Limb (tissue), 2 donors: ENCODE measurements at regions not wholly inside any gene's neighbourhood (a gene's known extent, or its start where the extent isn't known, plus 50 kb on each side); places are given as distances from the start of the nearest gene placed in this dataset.

Source experiments
- DNase-seq, 2 donors: peaks; one replicate each; pipeline ENCODE4 v3.0.0-alpha.2; 2016; ENCODE audit errors: extremely low spot score in 2 of 2

DNA sequence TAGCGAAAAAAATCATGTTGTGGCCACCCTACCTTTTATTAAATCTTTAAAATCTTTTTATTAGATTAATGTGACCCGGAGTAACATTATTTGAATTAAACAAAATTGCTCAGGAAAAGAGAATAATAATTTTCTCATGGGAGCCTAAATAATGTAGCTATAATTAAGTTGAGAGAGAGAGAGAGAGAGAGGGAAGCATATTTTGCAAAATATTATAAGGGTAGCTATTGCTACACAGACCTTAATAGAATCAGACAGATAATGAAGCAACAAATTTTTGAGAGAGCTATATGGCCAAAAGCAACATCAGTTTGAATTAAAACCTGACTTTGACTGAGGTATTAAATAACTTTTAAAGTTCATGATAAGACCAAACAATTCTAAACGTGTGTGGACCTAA is 703.5 kb downstream of the TMTC2 start:
- DNase-seq, result no peak

DNA sequence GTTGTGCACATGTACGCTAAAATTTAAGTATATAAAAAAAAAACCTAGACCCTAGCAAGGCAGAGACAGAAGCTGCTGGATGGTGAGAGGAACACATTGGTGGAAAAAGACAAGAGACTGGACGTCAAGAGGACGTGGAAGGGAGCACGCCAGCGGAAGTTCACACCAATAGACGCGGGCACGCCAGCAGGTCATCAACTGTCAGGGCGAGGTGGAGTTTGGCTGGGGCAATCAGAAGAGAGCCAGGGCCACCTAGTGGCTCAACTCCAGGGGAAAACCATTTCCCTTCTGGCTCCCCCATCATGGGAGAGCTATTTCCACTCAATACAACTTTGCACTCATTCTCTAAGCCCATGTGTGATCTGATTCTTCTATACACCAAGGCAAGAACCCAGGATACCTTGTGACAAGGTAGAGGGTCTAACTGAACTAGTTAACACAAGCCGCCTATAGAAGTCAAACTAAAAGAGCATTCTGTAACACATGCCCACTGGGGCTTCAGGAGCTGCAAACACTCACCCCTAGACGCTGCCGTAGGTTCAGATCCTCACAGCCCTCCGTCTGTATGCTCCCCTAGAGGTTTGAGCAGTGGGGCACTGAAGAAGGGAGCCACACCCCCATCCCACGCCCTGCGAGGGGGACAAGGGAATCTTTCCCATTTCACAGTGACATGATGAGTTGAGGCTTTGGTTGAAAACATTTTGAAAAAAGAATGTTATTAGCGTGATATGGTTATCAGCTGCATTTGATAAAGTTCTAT is 702.7 kb downstream of the TMTC2 start:
- DNase-seq, result no peak

DNA sequence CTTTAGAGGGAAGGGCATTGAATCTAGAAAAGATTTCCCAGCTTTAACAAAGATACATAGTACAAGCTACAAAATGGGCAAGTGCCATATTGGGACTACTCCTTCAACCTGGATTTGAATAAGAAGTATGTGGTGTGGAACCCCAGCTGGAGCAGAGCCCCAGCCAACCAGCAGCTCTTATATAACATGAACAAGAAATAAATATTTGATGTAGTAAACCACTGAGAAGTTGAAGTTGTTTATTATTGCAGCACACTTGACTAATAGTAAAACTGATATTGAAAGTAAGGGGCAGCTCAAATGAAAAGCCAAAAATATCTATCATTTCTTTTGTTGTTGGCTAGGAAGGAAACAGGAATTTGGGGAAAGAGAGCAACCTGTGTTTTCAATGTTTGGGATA is 701.8 kb downstream of the TMTC2 start:
- no peak for DNase-seq

DNA sequence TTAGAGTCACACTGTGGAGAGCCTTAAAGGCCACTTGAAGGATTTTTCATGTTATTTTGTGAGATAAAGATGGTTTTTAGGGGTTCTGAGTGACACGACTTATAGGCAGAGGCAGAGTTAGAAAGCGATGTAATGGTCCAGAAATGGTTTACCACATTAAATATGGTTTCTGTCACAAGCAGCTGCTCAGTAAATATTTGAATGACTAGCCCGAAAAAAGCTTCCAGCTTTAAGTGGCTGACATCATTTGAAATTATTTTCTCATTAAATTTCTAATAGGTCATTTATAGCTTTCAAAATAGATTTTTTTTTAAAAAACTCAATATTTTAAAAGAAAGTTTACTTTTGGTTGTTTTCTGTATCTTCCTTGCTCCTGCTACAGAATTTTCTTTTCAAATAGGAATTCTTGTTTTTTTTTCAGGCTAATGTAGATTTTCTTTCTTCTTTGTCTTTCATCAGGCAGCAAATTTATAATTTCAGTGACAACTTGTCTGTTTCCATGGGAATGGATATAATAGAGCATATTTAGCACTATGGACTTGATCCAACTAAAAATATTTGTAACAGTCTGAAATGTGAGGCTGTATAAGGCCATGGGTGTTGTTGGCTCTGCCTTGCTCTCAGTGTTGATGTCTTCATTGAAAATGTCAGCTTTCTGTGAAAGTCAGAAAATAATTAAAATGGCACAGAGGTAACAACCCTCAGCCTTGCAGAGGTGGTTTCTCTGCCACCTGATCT is 700.0 kb downstream of the TMTC2 start:
- no peak for DNase-seq

DNA sequence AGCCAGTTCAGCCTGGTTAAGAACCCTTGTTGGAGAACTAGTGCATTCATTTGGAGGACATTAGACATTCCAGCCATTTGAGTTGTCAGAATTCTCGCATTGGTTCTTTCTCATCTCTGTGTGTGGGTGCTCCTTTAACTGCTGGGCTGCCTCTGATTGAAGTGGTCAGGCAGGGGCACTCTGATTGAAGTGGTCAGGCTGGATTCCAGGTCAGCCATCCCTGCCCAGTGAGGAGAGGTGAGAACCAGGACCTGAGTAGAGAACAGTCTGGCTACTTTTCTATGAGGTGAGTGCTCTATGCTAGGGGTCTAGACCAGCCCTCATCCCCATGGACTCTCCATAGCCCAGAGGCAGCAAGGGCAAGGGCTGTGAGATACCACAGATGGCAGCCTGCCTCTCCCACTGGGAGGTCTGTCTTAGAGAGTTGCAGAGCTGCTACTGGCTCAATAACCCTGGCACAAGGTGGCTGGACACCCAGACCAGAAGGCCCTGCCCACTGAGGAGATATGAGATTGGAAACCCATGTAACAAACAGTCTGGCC is 691.6 kb downstream of the TMTC2 start:
- DNase-seq, result no peak

DNA sequence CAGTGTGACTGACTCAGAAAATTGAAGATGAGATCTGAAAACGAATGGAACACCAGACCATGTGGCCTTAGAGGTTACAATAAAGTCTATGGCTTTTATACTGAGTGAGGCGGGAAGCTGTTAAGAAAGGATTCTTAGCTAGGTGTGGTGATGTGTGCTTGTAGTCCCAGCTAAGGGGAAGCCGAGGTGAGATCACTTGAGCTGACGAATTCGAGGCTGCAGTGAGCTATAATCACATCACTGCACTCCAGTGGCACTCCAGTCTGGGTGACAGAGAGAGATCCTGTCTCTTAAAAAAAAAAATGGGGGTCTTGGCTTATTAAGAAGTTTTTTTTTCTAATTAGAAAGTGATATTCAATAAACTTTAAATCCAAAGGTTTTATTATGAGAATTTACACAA is 678.6 kb downstream of the TMTC2 start:
- no peak for DNase-seq

DNA sequence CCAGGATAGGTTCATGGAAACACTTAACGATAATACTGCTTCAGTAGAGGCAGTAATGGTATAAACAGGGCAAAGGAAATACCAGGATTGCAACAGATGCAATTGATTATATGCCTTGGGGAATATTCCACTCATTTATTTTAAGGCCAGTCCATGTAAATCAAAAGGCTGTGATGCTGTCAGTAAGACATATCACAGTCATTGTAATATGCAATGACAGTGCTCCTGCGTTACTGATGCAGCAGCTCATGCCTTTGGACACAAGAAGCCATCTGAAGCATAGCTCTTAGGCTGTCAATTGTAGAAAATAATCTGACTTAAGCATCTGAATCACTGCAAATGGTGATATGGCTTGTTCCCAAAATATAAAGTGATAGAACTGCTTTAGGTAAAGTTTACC is 674.8 kb downstream of the TMTC2 start:
- DNase-seq, result no peak

DNA sequence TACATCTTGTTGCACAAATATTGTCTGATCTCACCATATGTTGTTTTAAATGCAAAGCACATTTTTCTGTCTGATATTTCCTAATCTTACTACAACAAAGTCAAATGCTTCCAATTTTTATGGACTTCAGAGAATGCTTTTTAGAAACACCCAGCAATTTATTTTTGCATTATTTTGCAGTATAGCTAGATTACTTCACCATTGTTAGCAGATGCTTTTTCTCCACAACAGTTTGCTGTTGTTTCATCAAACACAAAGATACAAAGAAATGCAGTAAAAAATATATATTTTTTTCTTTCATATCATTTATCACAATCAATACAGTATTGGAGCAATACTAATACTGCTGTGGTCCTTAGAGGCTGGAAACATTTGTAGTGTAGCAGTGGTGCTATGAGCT is 674.4 kb downstream of the TMTC2 start:
- no peak for DNase-seq

DNA sequence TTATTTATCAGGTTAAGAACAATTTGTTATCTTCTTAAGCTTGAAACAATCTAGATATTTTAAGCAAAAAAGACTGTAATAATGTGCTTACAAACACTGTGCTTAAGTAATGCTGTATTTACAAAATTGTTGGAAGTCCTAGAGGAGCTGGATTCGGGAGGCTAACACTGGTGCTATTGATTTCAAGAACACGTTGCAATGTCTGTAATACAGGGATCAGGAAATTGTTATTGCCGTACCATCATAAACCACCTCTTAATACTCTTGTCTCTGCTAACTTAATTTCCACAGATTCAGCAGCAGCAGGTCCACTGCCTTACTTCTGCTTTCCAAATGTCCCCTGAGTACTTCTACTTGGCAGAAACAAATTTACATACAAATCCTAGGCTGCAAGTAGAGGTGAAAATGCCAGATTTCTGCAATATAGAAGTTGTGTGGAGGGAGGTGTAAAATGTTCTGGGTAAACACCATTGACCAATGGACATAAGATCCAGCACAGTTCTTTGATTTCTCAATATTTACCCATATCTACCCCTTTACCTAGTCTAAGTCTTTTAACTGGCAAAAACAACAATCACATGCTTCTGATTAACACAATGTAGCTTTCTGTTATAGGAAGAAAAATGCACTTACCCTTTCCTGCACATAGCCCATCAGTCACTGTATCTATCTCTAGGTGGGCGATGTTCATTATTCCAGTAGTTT is 663.4 kb downstream of the TMTC2 start:
- DNase-seq, result no peak

DNA sequence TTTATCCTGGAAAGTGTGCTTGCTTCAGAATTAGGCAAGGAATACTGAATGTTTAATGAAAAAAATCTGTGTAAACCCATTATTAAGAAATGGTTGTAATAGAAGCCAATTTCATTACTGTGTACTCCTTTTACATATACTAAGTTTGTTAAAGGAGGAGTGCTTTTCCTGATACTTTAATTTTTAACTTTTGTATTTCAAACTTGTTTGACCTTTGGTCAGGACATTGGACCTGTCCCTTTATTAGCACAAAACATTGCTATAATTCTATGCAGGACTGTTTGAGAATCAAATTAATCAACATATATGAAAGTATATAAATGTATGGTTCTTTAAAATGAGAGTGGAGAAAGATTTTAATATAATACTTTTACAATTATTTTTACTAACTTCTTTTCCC is 659.6 kb downstream of the TMTC2 start:
- DNase-seq, result no peak

DNA sequence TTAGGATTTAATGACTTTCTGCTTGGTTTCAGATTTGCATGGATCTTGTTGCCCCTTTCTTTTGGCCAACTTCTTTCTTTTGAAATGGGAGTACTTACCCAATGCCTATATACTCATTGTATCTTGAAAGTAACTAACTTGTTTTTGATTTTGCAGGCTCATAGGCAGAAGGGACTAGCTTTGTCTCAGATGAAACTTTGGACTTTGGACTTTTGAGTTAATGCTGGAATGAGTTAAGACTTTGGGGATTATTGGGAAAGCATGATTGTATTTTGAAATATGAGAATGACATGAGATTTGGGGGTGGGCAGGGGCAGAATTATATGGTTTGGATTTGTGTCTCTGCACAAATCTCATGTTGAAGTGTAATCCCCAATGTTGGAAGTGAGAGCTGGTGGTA is 657.1 kb downstream of the TMTC2 start:
- no peak for DNase-seq

DNA sequence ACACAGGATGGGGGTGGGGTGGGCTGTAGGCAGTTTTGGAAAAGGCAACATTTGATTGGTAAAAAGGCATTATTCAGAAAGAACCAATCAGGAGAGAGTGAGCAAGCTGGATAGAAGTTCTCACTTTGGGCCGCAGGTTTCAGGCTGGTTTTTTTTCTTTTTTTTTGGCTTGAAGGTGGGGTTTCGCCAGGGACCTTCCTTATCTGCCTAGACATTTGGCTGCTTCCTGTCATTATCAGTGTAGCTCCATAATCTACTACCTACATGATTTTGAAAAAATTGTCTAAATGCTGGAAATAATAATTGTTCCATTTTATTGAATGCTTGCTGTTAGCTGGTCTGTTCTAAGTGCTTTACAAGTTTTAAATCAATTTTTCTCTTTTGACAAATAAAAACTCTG is 649.0 kb downstream of the TMTC2 start:
- DNase-seq, result no peak

DNA sequence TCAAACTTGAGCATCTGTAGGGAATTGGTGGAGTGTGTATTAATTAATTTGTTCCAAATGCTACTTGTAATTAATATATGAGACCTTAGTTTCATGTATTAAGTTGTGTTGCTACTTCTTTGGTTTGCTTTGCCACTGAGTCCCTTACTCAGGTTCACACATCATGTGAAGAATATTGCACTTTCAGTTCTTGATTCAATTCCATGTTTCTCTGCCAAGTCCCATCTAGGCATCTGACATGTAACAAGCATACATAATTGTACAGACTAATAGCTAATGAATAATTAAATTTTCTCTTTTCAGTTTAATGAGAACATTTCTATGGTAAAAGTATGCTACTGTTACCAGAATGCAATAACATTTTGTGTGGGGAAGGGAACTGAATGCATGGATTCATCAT is 640.0 kb downstream of the TMTC2 start:
- no peak for DNase-seq

DNA sequence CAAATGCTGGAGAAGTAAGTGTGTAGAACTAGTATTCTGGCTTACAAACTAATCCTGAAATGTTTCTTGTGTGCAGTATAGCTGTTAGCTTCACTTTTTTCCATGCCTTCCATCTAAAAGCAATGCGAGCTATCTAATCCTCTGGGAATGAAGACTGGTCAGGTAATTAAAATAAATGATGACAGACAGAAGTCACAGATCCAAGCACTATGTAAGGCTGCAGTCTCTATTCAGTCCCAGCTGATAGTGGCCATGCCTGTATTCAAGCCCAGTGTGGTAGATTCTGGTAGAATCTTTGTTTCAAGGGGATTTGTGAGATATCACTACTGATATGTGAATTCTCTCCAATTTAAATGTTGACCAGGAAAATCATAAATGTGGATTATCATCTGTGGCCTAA is 637.2 kb downstream of the TMTC2 start:
- DNase-seq, result no peak

DNA sequence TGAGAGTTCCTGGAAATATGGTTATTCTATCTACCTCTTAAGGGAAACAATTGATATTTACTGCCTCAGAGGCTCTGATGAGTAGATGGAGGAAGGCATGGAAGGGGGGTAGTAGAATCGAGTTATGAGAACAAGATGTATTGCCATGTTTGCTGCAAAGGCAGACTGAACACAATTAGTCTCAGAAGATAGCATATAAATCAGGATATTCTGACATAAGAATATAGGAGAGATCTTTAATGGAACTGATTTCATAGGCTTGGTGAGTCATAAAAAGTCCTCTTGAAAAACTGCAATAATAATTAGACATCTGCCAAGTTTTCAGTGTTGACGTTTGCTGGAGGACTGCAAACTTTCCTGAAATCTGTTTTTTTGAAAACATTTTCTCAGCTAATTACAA is 636.1 kb downstream of the TMTC2 start:
- DNase-seq, result no peak

DNA sequence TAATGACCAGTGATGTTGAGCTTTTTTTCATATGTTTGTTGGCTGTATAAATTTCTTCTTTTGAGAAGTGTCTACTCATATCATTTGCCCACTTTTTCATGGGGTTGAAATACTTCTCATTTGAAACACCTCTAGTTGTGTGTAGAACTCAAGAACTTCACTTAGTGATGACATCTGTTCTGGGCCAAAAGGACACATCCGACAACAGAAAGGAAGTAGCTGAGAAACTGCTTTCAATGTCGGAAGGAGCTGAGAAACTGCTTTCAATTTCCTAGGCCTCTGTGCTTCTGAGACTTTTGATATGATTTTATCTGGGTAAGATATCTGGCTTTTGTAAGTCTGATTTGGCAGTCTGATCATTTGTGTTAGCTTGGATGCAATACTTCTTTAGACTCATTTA is 635.3 kb downstream of the TMTC2 start:
- no peak for DNase-seq

DNA sequence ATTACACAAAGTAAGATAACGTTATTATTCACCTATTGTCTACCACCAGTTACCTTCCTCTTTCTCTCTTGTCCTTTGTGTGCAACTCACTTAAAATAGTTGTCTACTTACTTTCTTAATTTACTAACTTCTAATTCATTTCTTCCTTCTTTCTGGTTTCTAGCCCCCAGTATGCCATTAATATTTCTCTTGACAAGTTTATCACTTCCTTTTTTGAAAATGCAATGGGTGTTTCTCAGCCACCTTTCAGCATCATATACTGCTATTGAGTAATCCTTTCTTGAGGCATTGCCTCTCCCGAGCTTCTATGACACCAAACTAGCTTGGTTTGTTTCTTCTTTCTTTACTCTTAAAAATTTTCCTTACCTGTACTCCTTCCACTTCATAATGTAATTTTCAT is 633.6 kb downstream of the TMTC2 start:
- no peak for DNase-seq

DNA sequence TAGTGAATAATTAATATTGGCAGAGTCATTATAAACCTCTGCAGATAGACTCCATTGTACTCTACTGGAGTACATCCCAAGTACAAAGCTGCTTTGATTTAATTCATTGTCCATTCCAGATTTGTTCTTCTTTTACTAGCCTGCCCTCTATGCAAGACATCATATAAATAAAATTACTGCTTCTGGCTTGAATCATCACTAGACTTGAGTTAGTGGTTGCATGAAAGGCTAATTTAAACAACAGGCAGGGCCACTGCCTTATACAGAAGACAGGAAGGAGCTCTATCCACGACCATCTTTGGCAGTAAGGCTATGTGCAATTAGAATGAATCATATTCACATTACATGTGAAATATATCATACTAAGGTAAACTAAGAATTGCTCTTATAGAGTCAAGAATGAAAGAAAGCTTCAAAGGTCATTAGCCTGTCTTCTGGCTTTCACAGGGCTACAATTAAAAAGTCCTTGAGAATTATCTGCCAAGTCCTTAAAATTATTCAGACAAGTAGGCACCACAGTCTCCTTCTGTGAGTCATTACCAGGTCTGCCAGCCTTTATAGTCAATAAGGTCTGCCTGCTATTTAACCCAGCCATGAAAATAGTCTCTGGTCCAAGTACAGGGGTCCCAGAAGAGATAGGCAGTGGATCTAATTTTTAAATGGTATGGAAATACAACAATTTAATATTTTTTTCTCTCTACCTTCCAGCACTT is 631.8 kb downstream of the TMTC2 start:
- DNase-seq, result no peak

DNA sequence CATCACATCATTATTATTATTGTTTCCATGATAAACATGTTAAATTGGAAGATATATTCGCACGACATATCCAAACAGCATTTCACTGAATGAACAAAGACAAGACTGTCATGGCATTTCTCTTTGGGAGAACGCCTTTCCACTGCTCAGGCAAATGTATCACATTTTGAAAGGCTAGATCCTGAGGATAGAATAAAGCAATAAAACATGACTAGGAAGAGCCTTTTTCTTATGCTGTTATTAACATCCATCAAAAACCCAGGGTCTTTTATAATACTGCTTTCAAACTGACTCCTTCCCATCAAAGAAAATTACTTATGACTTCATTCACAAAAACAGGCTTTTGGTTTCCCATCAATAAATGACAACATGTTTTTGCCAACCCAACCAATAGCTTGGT is 630.9 kb downstream of the TMTC2 start:
- DNase-seq, result no peak

DNA sequence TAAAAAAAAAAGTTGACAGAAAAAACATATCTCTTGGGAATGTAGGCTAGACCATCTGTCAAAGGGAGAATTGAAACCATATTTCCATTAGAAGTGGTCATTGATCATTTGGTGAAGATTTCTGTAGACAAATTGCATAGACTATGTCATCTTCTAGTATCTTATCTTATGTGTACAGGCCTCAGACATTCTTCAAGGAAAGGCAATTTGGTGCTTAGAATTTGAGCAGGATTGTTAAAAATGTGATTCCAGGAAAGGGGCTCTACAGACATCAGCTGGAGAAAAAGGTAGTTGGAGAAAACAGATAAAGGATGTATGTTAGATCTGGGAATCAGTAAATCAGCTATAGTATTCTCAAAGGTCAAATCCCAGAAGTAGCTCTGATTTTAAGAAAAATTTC is 627.1 kb downstream of the TMTC2 start:
- no peak for DNase-seq

DNA sequence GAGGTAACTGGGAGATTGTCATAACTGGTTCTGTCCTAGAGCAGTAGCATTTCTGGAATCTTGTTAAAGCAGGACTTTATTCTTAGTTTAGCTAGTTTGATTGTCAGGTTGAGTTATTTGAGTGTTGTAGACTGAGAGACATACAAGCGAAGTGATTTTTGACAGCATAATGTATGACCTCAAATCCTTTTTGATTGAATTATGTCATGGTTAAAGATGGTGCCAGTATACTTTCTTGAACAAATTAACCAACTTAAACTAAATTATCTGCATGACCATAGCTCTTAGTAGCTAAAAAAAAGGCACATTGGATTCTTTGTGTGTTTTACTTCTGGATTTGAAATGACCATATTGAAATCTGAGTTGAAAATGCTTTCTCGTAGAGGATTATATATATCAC is 626.6 kb downstream of the TMTC2 start:
- DNase-seq, result no peak

DNA sequence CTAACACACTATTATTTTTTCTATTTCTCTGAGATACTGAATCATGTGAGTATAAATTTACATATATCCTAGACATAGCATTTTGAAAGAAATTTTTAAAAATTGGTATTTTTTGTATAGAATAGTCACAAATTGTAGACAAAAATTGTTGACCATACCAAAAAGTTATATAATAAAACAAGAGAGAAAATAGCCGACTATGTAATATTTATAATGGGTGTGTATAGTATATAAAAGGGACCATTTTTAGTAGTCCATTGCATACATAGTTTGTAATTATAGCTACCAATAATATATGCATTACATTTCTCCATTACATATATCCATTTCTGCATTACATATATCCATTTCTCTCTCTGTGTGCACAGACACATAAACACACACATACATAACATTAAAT is 590.2 kb downstream of the TMTC2 start:
- DNase-seq, result no peak
